ENCODE measurements at regions not wholly inside any gene's neighbourhood (a gene's known extent, or its start where the extent isn't known, plus 50 kb on each side); places are given as distances from the start of the nearest gene placed in this dataset.

DNA sequence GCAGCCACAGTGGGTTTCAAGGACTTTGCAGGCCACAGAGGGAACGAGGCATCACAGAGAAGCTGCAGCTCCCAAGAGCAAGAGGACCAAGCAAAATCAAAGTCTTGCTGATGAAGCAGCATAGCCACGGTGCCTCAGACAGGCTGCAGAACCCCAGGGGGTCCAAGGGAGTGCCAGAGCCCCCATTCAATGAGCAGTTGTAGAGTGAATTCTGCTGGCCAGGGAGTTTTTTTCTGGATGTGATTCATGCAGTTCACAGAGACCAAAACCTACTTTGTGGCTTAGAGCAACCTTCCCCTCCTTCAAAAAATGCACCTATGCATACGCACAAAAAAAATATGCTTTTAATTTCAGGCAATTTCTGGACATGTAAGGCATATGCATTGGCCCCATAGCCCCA lies 409.0 kb downstream of the VPS13C start (continued):
- no peak for TF ChIP-seq ZFP30 (CRISPR knock-in tag; IDR thresholded peaks at IDR 0.05; ENCODE audit: borderline replicate concordance)
- TF ChIP-seq CEBPB (tag; IDR thresholded peaks at IDR 0.05), result no peak
- TF ChIP-seq, protein P1, sequence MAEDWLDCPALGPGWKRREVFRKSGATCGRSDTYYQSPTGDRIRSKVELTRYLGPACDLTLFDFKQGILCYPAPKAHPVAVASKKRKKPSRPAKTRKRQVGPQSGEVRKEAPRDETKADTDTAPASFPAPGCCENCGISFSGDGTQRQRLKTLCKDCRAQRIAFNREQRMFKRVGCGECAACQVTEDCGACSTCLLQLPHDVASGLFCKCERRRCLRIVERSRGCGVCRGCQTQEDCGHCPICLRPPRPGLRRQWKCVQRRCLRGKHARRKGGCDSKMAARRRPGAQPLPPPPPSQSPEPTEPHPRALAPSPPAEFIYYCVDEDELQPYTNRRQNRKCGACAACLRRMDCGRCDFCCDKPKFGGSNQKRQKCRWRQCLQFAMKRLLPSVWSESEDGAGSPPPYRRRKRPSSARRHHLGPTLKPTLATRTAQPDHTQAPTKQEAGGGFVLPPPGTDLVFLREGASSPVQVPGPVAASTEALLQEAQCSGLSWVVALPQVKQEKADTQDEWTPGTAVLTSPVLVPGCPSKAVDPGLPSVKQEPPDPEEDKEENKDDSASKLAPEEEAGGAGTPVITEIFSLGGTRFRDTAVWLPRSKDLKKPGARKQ (CRISPR knock-in tag; IDR thresholded peaks at IDR 0.05), result no peak
- TF ChIP-seq, protein P2, sequence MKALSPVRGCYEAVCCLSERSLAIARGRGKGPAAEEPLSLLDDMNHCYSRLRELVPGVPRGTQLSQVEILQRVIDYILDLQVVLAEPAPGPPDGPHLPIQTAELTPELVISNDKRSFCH (CRISPR knock-in tag; IDR thresholded peaks at IDR 0.05), result no peak
- TF ChIP-seq, protein P2 (tag; IDR thresholded peaks at IDR 0.05), result no peak
- TF ChIP-seq MAZ (CRISPR knock-in tag; conservative IDR thresholded peaks at IDR 0.05 in 1 of 2, IDR thresholded peaks at IDR 0.05 in 1 of 2), result no peak
- TF ChIP-seq, protein P3, sequence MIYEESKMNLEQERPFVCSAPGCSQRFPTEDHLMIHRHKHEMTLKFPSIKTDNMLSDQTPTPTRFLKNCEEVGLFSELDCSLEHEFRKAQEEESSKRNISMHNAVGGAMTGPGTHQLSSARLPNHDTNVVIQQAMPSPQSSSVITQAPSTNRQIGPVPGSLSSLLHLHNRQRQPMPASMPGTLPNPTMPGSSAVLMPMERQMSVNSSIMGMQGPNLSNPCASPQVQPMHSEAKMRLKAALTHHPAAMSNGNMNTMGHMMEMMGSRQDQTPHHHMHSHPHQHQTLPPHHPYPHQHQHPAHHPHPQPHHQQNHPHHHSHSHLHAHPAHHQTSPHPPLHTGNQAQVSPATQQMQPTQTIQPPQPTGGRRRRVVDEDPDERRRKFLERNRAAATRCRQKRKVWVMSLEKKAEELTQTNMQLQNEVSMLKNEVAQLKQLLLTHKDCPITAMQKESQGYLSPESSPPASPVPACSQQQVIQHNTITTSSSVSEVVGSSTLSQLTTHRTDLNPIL (CRISPR knock-in tag; IDR thresholded peaks at IDR 0.05), result no peak

DNA sequence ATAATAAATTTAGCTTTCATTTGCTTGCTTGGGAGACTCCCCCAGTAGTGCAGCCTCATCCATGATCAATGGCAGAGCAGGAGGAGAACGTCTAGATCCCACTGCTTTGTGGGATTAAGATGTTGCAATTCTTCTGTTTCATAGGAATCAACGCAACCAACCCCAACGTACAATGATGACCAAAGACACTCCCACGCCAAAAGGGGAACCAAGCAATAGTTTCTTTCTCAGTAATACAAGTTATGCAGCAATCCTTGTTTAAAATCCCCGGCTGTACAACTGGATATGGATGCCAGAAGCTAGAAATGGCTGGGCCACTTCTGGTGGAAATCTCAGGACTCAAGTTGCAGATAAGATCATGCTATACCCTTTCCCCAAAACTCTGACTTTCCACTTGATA lies 411.2 kb downstream of the VPS13C start:
- ChIA-PET CTCF (ENCODE audit: low intra/inter-chr PET ratio) (no interaction called here), POLR2A (no interaction called here)
- Histone ChIP-seq H3K36me3 (ENCODE audit: control insufficient read depth, insufficient read depth, low read length) (no peaks in the 10 kb centered on the region), H3K4me3 (no peak overlapping the region), H3K9ac (ENCODE audit: insufficient read depth in 1 of 2, low read depth in 2 of 2, low read length in 2 of 2) (no peak overlapping the region), H3K4me2 (ENCODE audit: insufficient read depth, low read length) (no peak overlapping the region), H3K27ac (ENCODE audit: extremely low read depth, low read depth, low read length) (no peak overlapping the region), H3K9me3 (replicated peaks; ENCODE audit: control insufficient read depth, insufficient read depth, low read depth, low read length) (no peaks in the 10 kb centered on the region), H3K27me3 (ENCODE audit: control insufficient read depth in 2 of 2, insufficient read depth in 2 of 2, low read length in 2 of 2) (peaks cover 0 to 6% of the 10 kb centered on the region in 2 experiments; a peak in 2 of 5 replicates), H4K20me1 (replicated peaks; ENCODE audit: control insufficient read depth, insufficient read depth, low read length) (no peaks in the 10 kb centered on the region), H2AFZ (ENCODE audit: low read depth, low read length) (no peak overlapping the region), H3K79me2 (ENCODE audit: control insufficient read depth, insufficient read depth, low read length) (no peaks in the 10 kb centered on the region), H3K4me1 (replicated peaks in 1 of 2; ENCODE audit: control insufficient read depth in 2 of 2, insufficient read depth in 2 of 2, low read length in 2 of 2) (no peaks in the 10 kb centered on the region), H3K9me1 (ENCODE audit: control insufficient read depth, insufficient read depth, low read length) (no peaks in the 10 kb centered on the region)
- FAIRE-seq, result no peak
- no TSS peak for BruUV-seq (replicated peaks)
- in situ Hi-C loops (cut with MboI), result no loop called here
- no peak for DNase-seq (ENCODE audit: extremely low read depth in 1 of 4, low spot score in 3 of 4)
- intact Hi-C loops (cut with micrococcal nuclease), result no loop called here
- ATAC-seq, result no peak
- 0% methylated on average over 5 of the region's 5 CpGs for WGBS (ENCODE audit: insufficient coverage, low coverage, missing lambda C conversion rate)
- TF ChIP-seq TRIM24 (IDR thresholded peaks at IDR 0.05) (no peak), TFAM (CRISPR knock-in tag; conservative IDR thresholded peaks at IDR 0.05) (no peak), ZNF696 (CRISPR knock-in tag; conservative IDR thresholded peaks at IDR 0.05) (no peak), RNF2 (IDR thresholded peaks at IDR 0.05) (no peak), ATF1 (CRISPR knock-in tag; IDR thresholded peaks at IDR 0.05) (no peak), ATF1 (tag; IDR thresholded peaks at IDR 0.05) (no peak)
- TF ChIP-seq, protein P4, sequence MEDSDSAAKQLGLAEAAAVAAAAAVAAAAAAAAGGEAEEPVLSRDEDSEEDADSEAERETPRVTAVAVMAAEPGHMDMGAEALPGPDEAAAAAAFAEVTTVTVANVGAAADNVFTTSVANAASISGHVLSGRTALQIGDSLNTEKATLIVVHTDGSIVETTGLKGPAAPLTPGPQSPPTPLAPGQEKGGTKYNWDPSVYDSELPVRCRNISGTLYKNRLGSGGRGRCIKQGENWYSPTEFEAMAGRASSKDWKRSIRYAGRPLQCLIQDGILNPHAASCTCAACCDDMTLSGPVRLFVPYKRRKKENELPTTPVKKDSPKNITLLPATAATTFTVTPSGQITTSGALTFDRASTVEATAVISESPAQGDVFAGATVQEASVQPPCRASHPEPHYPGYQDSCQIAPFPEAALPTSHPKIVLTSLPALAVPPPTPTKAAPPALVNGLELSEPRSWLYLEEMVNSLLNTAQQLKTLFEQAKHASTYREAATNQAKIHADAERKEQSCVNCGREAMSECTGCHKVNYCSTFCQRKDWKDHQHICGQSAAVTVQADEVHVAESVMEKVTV (CRISPR knock-in tag; IDR thresholded peaks at IDR 0.05), result no peak
- TF ChIP-seq, protein P5, sequence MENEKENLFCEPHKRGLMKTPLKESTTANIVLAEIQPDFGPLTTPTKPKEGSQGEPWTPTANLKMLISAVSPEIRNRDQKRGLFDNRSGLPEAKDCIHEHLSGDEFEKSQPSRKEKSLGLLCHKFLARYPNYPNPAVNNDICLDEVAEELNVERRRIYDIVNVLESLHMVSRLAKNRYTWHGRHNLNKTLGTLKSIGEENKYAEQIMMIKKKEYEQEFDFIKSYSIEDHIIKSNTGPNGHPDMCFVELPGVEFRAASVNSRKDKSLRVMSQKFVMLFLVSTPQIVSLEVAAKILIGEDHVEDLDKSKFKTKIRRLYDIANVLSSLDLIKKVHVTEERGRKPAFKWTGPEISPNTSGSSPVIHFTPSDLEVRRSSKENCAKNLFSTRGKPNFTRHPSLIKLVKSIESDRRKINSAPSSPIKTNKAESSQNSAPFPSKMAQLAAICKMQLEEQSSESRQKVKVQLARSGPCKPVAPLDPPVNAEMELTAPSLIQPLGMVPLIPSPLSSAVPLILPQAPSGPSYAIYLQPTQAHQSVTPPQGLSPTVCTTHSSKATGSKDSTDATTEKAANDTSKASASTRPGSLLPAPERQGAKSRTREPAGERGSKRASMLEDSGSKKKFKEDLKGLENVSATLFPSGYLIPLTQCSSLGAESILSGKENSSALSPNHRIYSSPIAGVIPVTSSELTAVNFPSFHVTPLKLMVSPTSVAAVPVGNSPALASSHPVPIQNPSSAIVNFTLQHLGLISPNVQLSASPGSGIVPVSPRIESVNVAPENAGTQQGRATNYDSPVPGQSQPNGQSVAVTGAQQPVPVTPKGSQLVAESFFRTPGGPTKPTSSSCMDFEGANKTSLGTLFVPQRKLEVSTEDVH (IDR thresholded peaks at IDR 0.05; ENCODE audit: low read depth, partially characterized antibody), result no peak

Data from K562 (cell line).